GM20000 (cell line): ENCODE measurements at regions not wholly inside any gene's neighbourhood (a gene's known extent, or its start where the extent isn't known, plus 50 kb on each side); places are given as distances from the start of the nearest gene placed in this dataset.
"Not testable (repeated sequence)": the region's sequence is repeated elsewhere in the genome, so short reads cannot be mapped to it uniquely, and the experiment has no call there.

Source experiments
- DNase-seq: peaks from one replicate; pipeline ENCODE4 v3.0.0; 2012; ENCODE audit warnings: low spot score
- TF ChIP-seq, protein P1 (sequence below): IDR thresholded peaks from 2 replicates; pipeline ENCODE4 v1.5.1; 2012; ENCODE audit warnings: mild to moderate bottlenecking, control low read depth; ENCODE audit errors: extremely low read depth, missing control alignments

DNA sequence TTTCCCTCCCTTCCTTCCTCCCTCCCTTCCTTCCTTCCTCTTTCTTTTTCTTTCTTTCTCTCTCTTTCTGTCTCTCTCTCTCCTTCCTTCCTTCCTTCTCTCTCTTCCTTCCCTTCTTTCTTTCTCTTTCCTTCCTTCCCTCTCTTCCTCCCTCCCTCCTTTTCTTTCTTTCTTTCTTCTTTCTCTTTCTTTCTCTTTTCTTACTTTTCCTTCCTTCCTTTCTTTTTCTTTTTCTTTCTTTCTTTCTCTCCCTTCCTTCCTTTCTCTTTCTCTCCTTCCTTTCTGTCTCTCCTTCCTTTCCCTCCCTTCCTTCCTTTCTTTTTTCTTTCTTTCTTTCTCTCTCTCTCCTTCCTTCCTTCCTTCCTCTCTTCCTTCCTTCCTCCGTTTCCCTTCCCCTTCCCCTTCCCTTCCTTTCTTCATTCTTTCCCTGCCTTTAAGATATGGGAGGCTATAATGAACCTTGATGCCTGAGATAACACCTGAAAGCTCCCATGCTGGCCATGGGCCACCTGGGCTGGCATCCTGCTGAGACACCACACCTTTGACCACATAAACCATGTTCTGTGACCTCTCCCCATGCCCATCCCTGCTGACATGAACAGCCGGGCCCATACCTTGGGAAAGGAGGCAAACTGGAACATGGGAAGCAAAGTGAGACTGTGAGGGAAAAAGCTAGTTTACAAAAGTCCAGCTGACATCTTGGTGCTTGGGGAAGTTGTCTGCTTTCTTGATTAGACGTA lies 197.8 kb upstream of the ZNF618 start:
- no peak for DNase-seq
- TF ChIP-seq, protein P1, sequence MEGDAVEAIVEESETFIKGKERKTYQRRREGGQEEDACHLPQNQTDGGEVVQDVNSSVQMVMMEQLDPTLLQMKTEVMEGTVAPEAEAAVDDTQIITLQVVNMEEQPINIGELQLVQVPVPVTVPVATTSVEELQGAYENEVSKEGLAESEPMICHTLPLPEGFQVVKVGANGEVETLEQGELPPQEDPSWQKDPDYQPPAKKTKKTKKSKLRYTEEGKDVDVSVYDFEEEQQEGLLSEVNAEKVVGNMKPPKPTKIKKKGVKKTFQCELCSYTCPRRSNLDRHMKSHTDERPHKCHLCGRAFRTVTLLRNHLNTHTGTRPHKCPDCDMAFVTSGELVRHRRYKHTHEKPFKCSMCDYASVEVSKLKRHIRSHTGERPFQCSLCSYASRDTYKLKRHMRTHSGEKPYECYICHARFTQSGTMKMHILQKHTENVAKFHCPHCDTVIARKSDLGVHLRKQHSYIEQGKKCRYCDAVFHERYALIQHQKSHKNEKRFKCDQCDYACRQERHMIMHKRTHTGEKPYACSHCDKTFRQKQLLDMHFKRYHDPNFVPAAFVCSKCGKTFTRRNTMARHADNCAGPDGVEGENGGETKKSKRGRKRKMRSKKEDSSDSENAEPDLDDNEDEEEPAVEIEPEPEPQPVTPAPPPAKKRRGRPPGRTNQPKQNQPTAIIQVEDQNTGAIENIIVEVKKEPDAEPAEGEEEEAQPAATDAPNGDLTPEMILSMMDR, result no peak

DNA sequence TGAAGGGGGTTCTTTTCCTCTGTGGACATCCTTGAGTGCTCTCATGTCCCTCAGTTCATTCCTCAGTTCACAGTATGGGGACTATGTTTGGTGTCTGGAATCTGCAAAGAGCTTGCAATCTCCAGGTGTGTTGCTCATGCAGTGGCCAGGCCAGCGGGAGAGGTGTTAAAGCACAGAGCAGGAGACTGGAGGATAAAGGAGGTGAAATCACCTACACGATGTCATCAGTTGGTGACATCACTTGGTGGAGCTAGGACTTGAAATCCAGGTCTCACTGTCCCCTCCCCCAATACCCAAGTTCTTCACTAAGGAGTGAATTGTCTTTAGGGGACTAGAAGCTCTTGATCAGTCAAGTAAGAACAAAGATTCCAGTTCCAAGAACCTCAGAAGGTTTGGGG lies 197.3 kb upstream of the ZNF618 start:
- TF ChIP-seq, protein P1, result no peak
- no peak for DNase-seq

DNA sequence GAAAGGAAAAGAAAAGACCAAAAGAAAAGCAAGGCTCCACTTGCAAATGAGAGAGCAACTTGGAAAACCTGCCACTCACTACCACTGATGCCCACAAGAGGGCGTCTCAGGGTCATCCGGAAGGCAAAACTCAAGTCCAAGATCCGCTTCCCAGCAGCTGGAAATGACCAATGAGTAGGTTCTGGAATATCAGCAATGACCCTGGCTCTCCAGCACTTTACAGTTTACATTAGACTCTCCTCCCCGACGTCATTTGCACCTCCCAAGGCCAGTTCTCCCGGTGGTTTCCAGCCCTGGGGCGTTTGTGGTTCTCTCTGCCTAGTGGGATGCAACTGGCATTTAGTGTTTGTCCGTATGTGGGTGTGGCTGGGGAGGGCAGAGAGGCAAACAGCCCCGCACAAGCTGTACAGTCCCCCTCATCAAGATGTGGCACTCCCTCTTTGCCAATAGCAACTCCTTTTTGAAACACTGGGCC lies 193.8 kb upstream of the ZNF618 start:
- peak; percentile 67 for DNase-seq
- TF ChIP-seq, protein P1, result peak; percentile 61

DNA sequence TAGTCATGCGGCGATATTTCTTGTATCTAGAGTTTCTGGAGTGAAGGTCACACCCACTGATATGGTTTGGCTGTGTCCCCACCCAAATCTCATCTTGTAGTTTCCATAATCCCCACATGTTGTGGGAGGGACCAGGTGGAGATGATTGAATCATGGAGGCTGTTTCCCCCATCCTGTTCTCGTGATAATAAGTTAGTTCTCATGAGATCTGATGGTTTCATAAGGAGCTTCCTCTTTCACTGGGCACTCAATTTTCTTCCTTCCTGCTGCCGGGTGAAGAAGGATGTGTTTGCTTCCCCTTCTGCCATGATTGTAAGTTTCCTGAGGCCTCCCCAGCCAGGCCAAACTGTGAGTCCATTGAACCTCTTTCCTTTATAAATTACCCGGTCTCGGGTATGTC lies 190.5 kb upstream of the ZNF618 start:
- DNase-seq, result not testable (repeated sequence)

DNA sequence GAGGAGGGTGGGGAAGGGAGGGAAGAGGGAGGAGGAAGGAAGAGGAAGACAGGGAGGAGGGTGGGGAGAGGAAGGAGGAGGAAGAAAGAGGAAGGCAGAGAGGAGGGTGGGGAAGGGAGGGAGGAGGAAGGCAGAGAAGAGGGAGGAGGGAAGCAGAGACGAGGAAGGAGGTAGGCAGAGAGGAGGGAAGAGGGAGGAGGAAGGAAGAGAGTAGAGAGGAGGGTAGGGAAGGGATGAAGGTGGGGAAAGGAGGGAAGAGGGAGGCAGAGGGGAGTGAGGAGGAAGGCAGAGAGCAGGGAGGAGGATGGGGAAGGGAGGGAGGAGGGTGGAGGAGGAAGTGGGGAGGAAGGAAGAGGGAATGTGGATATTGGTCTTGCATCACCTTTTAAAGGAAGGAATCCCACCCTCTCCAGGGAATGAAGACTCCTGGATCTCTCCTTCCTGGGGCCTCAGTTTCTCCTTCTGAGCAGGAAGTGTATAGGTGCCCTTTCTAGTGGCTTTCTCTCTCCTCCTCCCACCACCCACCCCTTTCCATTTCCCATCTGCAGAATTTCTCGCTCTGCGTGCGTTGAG lies 188.9 kb upstream of the ZNF618 start:
- DNase-seq, result no peak
- TF ChIP-seq, protein P1, result no peak

DNA sequence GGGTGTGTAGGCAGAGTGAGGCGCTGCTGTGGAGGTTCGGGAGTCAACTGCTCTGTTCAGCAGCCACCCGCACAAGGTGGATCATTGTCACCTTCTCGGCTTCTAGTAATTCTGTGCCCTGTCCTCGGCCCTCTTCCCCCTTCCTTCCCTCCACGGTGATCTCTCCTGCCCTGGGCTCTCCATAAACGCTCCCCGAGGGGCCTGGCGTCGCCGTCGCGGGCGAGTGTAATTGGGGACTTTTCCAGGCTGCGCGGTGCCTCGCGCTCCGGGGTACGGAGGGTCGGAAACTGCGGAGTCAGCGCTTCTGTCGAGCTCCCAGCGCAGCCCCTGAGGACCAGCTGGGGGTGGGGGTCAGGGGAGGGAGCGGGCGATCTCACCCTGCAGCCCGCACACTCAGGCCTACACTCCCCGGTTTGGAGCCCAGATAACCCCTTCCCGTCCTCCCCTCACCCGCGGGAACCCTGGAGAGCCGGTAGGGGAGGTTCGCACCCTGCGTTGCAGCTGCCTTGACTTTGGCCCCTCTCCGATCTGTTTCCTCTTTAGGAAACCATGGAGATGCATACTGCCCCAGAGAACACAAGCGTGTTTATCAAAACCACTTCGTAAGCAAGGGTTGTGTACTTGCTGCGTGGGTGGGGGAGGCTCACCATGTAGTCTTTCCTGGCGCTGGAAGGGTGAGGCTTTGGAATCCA lies 188.3 kb upstream of the ZNF618 start:
- TF ChIP-seq, protein P1, result no peak
- DNase-seq, result no peak

DNA sequence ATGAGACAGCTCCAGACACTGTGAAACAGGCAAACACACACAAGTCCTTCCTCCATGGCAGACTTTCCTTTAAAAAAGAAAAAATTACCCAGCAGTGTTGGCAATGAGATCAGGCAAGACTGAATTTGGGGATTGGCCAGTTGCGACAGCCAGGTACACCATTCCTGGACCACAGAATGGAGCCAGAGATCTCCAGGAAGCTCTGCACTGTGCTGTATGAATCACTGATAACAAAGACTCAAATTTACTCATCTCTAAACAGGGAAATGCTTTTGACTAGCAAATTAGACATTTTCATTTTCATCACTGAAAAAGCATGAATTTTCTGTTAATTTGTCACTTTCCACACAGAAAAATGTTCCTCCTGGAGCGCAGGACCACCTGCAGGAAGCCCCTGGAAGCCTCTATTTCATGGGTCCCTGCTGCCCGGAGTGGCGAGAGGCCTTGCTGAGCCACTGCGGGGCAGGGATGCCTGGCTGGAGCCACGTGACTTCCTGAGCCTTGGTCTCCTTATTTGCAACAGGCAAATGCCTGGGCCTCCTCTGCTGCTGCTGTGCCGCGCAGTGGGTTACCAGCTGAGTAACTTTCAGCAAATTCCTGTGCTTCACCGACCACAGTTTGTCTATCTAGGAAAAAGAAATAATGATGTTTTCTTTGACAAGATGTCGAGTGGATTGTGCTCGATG lies 185.9 kb upstream of the ZNF618 start:
- no peak for DNase-seq
- TF ChIP-seq, protein P1, result no peak
